ENCODE measurements at regions not wholly inside any gene's neighbourhood (a gene's known extent, or its start where the extent isn't known, plus 50 kb on each side); places are given as distances from the start of the nearest gene placed in this dataset.

DNA sequence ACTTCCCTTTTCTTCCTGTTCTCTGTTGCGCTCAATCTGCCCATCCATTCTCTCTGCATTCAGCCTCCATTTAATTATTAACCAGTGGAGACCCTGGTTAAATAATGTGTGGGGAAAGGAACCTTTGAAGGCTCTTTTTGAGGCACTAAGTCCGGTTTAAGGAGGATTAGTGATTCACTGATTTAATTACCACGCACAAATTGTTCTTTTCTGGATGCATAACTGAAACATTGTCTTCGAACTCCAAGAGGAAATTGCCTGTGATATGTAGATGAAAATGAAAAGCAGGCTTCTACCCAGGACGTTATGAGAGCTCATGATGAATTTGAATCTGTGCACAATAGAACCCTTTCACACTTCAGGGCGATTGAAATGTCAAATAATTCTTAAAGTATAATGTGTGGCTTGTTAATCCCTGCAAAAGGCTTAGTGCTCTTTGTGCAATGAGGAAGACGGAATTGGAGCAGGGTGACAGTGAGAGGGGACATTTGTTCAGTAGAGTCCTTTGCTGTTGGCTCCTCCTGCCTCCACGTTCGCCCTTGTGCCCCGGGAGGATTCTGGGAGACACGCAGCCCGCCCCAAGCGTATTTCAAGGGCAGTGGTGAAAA is 51.1 kb upstream of the ZNF236 start:
- H3K27ac ChIP-seq: no peak overlapping the region
- 73 to 81% methylated on average over 8 to 13 of the region's 13 CpGs for WGBS, 2 donors (ENCODE audit: low coverage in 1 of 2)
- H3K36me3 ChIP-seq: no peaks in the 10 kb centered on the region
- in situ Hi-C loops (cut with MboI; ENCODE audit: low pct_ligation_motif_present in 1 of 4, low pct_unique_long_range_greater_than_20kb in 1 of 4, low sequenced_read_pairs in 3 of 4) (no loop called here), intact Hi-C loops (cut with DNase I; ENCODE audit: low total_unique reads) (no loop called here)
- no peak for DNase-seq
- H3K4me1 ChIP-seq: no peaks in the 10 kb centered on the region
- no peaks in the 10 kb centered on the region for H3K27me3 ChIP-seq
- no peak for TF ChIP-seq POLR2A (IDR thresholded peaks at IDR 0.05)
- TF ChIP-seq, protein P1, sequence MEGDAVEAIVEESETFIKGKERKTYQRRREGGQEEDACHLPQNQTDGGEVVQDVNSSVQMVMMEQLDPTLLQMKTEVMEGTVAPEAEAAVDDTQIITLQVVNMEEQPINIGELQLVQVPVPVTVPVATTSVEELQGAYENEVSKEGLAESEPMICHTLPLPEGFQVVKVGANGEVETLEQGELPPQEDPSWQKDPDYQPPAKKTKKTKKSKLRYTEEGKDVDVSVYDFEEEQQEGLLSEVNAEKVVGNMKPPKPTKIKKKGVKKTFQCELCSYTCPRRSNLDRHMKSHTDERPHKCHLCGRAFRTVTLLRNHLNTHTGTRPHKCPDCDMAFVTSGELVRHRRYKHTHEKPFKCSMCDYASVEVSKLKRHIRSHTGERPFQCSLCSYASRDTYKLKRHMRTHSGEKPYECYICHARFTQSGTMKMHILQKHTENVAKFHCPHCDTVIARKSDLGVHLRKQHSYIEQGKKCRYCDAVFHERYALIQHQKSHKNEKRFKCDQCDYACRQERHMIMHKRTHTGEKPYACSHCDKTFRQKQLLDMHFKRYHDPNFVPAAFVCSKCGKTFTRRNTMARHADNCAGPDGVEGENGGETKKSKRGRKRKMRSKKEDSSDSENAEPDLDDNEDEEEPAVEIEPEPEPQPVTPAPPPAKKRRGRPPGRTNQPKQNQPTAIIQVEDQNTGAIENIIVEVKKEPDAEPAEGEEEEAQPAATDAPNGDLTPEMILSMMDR (IDR thresholded peaks at IDR 0.05): no peak
- no peaks in the 10 kb centered on the region for H3K9me3 ChIP-seq
- H3K4me3 ChIP-seq: no peak overlapping the region

DNA sequence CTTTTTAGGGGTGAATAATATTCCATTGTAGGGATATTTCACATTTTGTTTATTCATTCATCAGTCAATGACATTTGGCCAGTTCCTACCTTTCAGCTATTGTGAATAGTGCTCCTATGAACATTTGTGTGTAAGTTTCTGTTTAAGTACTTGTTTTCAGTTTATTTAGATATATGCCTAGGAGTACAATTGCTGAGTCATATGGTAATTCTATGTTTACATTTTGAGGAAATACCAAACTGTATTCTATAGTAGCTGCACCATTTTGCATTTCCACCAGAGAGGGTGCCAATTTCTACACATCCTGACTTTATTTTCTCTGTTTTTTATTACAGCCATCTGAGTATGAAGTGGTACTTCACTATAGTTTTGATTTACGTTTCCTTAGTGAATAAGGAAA is 54.4 kb upstream of the ZNF236 start:
- Histone ChIP-seq H3K36me3 (no peaks in the 10 kb centered on the region), H3K4me1 (no peaks in the 10 kb centered on the region), H3K9me3 (no peaks in the 10 kb centered on the region), H3K27ac (no peak overlapping the region), H3K27me3 (no peaks in the 10 kb centered on the region), H3K4me3 (no peak overlapping the region)
- no peak for TF ChIP-seq POLR2A (IDR thresholded peaks at IDR 0.05)
- TF ChIP-seq POLR2AphosphoS5 (IDR thresholded peaks at IDR 0.05): no peak
- TF ChIP-seq, protein P1 (IDR thresholded peaks at IDR 0.05): no peak
- TF ChIP-seq EP300 (IDR thresholded peaks at IDR 0.05; ENCODE audit: low read depth): no peak
- in situ Hi-C loops (cut with MboI; ENCODE audit: low pct_ligation_motif_present in 1 of 4, low pct_unique_long_range_greater_than_20kb in 1 of 4, low sequenced_read_pairs in 3 of 4) (no loop called here), intact Hi-C loops (cut with DNase I; ENCODE audit: low total_unique reads) (no loop called here)
- DNase-seq: no peak
- 67 to 82% methylated on average over 1 of the region's 1 CpG for WGBS, 2 donors (ENCODE audit: low coverage in 1 of 2)

DNA sequence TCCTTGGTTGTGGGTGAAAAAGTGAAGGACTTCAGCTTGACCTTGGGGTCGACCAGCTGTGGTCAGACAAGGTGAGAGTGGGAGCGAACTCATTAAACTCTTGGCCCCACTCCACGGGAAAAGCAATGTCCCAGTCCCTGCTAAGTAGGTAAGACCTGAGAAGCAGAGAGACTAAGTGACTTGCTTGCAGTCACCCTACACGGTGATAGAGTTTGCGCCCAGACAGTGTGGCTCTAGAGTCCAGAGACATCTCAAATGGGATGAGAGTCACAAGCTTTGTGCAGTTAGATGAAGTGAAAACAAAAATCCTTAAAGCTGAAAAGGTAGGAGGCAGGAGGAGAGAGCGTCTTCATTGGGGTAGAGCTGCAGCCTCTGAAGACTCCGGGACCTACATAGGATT is 55.9 kb upstream of the ZNF236 start:
- no peaks in the 10 kb centered on the region for H3K27me3 ChIP-seq
- no peaks in the 10 kb centered on the region for H3K9me3 ChIP-seq
- in situ Hi-C loops (cut with MboI; ENCODE audit: low pct_ligation_motif_present in 1 of 4, low pct_unique_long_range_greater_than_20kb in 1 of 4, low sequenced_read_pairs in 3 of 4) (no loop called here), intact Hi-C loops (cut with DNase I; ENCODE audit: low total_unique reads) (no loop called here)
- TF ChIP-seq POLR2A (IDR thresholded peaks at IDR 0.05): no peak
- no peak for TF ChIP-seq POLR2AphosphoS5 (IDR thresholded peaks at IDR 0.05)
- TF ChIP-seq, protein P1 (IDR thresholded peaks at IDR 0.05): no peak
- TF ChIP-seq EP300 (IDR thresholded peaks at IDR 0.05; ENCODE audit: low read depth): no peak
- no peak for DNase-seq
- 82 to 100% methylated on average over 1 to 7 of the region's 7 CpGs for WGBS, 2 donors (ENCODE audit: low coverage in 1 of 2)
- no peaks in the 10 kb centered on the region for H3K4me1 ChIP-seq
- H3K27ac ChIP-seq: no peak overlapping the region
- H3K4me3 ChIP-seq: no peak overlapping the region
- H3K36me3 ChIP-seq: no peaks in the 10 kb centered on the region

DNA sequence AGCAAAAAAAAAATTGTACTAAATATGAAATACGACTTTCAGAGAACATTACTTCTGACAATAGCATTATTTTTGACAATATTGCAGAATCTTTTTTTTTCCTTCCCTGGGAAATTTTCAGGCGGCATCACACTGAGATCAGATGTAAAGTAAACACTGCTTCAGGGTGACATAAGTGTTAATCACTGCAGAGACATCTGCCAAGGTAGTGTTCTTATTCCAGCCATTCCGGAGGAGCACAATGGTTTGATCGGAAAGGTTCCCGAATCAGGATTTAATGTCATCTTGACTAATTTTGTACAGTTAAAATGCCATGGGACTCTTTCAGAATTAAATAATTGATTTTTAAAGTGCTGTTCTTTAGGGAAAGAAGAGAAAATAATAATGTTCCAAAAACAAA is 56.7 kb upstream of the ZNF236 start:
- in situ Hi-C loops (cut with MboI; ENCODE audit: low pct_ligation_motif_present in 1 of 4, low pct_unique_long_range_greater_than_20kb in 1 of 4, low sequenced_read_pairs in 3 of 4) (no loop called here), intact Hi-C loops (cut with DNase I; ENCODE audit: low total_unique reads) (no loop called here)
- no peaks in the 10 kb centered on the region for H3K9me3 ChIP-seq
- no peaks in the 10 kb centered on the region for H3K36me3 ChIP-seq
- DNase-seq: no peak
- TF ChIP-seq EP300 (IDR thresholded peaks at IDR 0.05; ENCODE audit: low read depth): no peak
- TF ChIP-seq POLR2AphosphoS5 (IDR thresholded peaks at IDR 0.05): no peak
- TF ChIP-seq, protein P1 (IDR thresholded peaks at IDR 0.05): no peak
- no peak for TF ChIP-seq POLR2A (IDR thresholded peaks at IDR 0.05)
- H3K27ac ChIP-seq: no peak overlapping the region
- H3K4me3 ChIP-seq: no peak overlapping the region
- no peaks in the 10 kb centered on the region for H3K4me1 ChIP-seq
- no peaks in the 10 kb centered on the region for H3K27me3 ChIP-seq
- 70 to 80% methylated on average over 3 to 5 of the region's 5 CpGs for WGBS, 2 donors (ENCODE audit: low coverage in 1 of 2)

Measured in transverse colon (tissue), 4 donors.